Motor neuron (in vitro differentiated cells): ENCODE measurements at regions not wholly inside any gene's neighbourhood (a gene's known extent, or its start where the extent isn't known, plus 50 kb on each side); places are given as distances from the start of the nearest gene placed in this dataset.
"Not testable (repeated sequence)": the region's sequence is repeated elsewhere in the genome, so short reads cannot be mapped to it uniquely, and the experiment has no call there.

Experiments
- ATAC-seq, 8 experiments: fragments of 200-7000 bp; cut with Tn5 transposase; replicated peaks in 6 of 8; 2 replicates each; pipeline ENCODE4 v1.8.0; 2021; ENCODE audit warnings: mild to moderate bottlenecking in 8 of 8, moderate library complexity in 8 of 8
- H3K27ac ChIP-seq, 2 donors: fragments of 250-450 bp; sonication (Bioruptor Pico); 2 replicates each; pipeline ENCODE4 v1.9.0; 2021; ENCODE audit warnings: antibody characterized with exemption in 2 of 2, mild to moderate bottlenecking in 2 of 2, moderate library complexity in 1 of 2
- H3K4me1 ChIP-seq, 2 donors: fragments of 250-450 bp; sonication (Bioruptor Pico); replicated peaks in 1 of 2; 2 replicates each; pipeline ENCODE4 v1.6.1; 2021; ENCODE audit warnings: antibody characterized with exemption in 2 of 2, mild to moderate bottlenecking in 2 of 2, moderate library complexity in 1 of 2
- H3K4me3 ChIP-seq, 5 donors: fragments of 250-450 bp; sonication (Bioruptor Pico); 2 replicates each; pipeline ENCODE4 v1.9.0; 2021; ENCODE audit warnings: antibody characterized with exemption in 5 of 5, mild to moderate bottlenecking in 5 of 5, moderate library complexity in 4 of 5
- WGBS, 10 experiments: fragments of 450-650 bp; shearing (Covaris generic); methylation state at CpG; one replicate each; pipeline ENCODE4 v1.0.0; 2022; 5-methylcytosine and 5-hydroxymethylcytosine counted together
- in situ Hi-C, 9 experiments: fragments of 400-800 bp; cut with MboI; loops; one replicate each; pipeline ENCODE4 v1.15.0; 2021; ENCODE audit warnings: low sequenced_read_pairs in 9 of 9, low pct_unique_long_range_greater_than_20kb in 2 of 9; ENCODE audit not compliant: unreplicated experiment in 9 of 9

DNA sequence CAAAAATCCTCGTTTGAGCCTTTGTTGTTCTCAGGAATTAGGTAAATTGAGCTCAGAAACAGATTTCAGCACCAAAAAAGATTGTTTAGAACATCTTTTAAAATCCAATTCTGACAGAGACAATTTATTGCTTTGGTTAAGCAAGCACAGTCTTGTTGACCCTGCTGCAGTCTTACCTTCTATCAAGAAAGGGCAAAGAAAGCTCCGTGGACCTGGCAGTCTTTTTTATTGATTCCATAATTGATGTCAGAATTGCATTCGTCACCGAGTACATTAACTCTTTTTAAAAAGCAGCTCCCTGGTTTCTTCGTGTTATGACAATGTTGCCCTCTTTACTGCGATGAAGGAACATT, 334.8 kb downstream of the FGFR2 start:
- Histone ChIP-seq H3K4me1 (peaks cover 13% of the 10 kb centered on the region in 2 donors), H3K27ac (no peak overlapping the region), H3K4me3 (no peak overlapping the region)
- peak in 2 of 8 experiments; percentile 29 to 63 for ATAC-seq
- 11 to 93% (median 71%) methylated on average over 3 to 6 of the region's 6 CpGs; no CpG with 5 or more reads in 1 of the 10 experiments for WGBS, 10 experiments
- in situ Hi-C loops: no loop called here

DNA sequence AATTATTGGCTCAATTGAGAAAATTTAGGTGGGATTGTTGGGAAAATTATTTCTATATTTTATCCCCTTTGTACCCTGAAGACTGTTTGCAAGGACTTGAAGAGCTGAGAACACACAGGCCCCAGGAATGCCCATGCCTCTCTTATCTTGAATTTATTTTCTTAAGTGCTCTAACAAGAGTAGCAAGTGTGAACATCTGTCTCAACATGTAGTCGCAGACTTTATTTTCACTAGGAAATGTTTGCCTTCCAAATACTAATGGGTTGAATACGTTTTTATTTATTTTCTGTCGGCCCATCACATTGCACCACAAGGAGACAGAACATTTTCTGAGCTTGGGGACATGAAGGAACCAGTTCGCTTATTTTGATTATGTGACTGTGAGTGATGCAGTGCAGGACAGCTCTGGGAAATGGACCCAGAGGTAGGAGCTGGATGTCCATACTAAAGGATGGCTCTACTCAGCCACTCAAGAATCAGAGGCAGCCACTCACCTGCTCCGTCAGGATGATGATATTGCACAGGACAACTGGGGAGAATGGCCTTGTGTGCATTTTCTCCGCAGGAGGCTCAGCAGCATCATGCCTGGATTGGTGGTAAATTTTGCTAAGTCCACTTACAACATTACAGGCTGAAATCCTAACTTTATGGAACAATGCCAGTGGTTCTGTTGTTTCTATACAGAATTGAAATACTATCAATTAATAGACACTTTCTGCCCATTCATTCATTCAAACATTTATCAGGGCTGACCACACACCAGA, 332.7 kb downstream of the FGFR2 start:
- no peak for ATAC-seq
- Histone ChIP-seq H3K4me3 (no peak overlapping the region), H3K27ac (no peak overlapping the region), H3K4me1 (peaks cover 13% of the 10 kb centered on the region in 2 donors)
- in situ Hi-C loops: no loop called here
- 10 to 100% (median 75%) methylated on average over 1 to 6 of the region's 6 CpGs for WGBS, 10 experiments

DNA sequence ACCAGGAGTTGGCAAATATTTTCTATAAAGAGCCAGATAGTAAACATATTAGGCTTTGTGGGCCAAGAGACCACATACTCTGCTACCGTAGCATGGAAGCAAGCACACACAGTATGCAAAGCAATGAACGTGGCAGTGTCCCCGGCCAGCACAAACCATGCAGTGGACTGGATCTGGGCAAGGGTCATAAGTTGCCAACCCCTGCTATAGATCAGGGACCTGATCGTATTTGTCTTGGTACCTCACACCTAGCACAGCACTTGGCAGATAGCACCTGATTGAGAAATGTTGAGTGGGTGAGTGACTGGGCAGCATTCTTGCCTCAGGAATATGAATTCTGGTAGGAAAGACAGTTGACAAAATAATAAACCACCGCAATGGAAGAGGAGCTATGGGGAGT, 331.9 kb downstream of the FGFR2 start:
- 22 to 100% (median 73%) methylated on average over 1 to 5 of the region's 5 CpGs; no CpG with 5 or more reads in 3 of the 10 experiments for WGBS, 10 experiments
- in situ Hi-C loops: no loop called here
- peaks cover 13% of the 10 kb centered on the region in 2 donors for H3K4me1 ChIP-seq
- H3K4me3 ChIP-seq: no peak overlapping the region
- H3K27ac ChIP-seq: no peak overlapping the region
- ATAC-seq: peak in 1 of 8 experiments; percentile 9

DNA sequence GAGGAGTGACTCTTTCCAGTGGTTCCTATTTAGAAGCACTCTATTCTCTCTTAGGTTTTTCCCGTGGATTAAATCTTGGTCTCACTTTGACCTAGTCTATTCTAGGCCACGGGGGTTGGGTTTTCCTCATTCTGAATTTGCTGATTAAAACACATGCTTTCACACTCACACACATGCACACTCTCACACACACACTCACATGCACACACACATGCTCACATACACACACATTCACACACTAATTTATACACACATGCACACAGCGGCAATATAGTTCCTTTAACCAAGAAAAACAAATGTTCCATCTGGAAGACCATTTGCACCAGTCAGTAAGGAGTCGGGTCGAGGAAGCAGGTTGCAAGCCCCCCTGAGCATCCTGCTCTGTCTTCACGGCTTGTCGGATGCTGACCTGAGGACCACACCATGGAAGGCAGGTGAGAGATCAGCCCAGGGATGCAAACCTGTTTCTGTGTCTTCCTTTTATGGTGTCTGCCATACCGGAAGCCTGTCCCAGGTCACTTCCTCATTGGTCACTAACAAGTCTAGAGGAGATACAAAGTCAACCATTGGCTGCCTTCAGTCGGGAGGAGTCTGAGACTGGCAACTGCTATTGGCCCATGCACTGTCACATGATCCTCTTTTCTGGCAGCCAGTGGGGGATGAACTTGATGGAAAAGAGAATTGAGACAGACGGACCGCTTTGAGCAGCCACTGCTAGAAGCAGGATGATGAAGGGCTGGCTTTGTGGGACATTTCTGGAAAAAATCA, 330.8 kb downstream of the FGFR2 start:
- H3K27ac ChIP-seq: no peak overlapping the region
- no peak for ATAC-seq
- in situ Hi-C loops: no loop called here
- WGBS, 10 experiments: 26 to 95% (median 87%) methylated on average over 2 to 11 of the region's 11 CpGs
- H3K4me3 ChIP-seq: no peak overlapping the region
- H3K4me1 ChIP-seq: peaks cover 13% of the 10 kb centered on the region in 2 donors

DNA sequence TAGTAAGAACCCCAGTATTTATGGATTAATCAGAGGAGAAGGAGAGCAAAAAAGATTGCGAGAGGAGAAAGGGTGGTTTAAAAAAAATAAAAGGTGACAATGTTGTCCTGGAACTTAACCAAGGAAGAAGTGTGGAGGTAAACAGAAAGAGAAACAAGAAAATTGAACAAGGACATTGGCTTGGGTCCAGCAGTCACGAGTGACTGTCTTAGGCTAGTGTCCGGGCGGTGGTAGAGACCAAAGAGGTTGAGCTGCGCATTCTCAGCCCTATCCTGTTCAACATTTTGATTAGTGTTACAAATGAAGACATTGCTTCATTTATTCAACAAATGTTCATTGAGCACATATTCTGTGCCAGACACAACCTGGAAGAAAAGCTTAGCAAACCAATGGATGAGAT, 329.9 kb downstream of the FGFR2 start:
- no peak for ATAC-seq
- Histone ChIP-seq H3K4me1 (peaks cover 3 to 4% of the 10 kb centered on the region in 2 donors), H3K4me3 (no peak overlapping the region), H3K27ac (no peak overlapping the region)
- WGBS, 10 experiments: 34 to 100% (median 92%) methylated on average over 1 to 5 of the region's 5 CpGs; no CpG with 5 or more reads in 2 of the 10 experiments
- in situ Hi-C loops: no loop called here

DNA sequence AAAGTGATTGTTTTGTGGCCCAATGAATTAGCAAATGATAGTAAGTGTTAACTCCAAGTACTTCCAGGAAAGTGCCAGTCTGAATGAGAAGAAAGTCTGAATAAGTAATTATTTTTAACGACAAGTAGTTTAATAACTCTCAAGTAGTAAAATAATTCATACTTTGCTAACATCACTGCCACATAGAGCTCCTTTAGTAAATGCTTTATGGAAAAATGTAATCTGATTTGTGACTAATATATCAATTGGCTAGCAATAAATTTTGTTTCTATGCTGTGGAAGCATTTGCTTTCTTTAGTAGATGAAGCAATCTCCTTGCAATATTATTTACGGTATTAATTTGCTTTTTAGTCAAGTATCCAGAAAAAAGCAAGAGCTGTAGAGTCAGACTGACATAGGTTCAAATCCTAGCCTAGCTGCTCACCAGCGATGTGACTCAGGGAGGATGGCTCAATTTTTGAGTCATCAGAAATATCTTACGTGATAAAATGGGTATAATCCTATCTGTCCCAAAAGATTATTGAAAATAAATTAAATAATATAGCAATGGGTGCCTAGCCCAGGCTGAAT, 329.3 kb downstream of the FGFR2 start:
- Histone ChIP-seq H3K4me3 (no peak overlapping the region), H3K4me1 (peaks cover 0 to 1% of the 10 kb centered on the region in 2 donors), H3K27ac (no peak overlapping the region)
- in situ Hi-C loops: no loop called here
- ATAC-seq: peak in 4 of 8 experiments; percentile 34 to 79 (median 72)
- 18 to 92% (median 77%) methylated on average over 2 to 4 of the region's 4 CpGs for WGBS, 10 experiments

DNA sequence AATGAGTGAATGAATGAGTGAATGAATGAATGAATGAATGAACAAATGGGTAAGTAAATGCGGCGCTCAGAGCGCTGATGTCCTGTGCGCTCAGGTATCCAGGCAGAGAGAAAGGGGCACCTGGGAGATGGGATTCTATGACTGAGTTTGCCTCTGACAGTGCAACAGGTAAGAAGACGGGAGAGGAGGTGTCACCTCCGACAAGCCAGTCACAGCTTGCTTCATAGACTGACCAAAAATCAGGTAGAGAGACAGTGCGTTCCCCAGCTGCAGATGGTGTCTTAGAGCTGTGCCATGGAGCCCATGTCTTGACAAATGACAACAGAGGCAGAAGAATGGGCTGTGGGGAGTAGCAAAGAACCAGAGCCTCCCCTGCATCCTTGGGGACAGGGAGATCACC, 327.3 kb downstream of the FGFR2 start:
- no peak overlapping the region for H3K27ac ChIP-seq
- ATAC-seq: no peak
- 37 to 100% (median 86%) methylated on average over 1 to 7 of the region's 7 CpGs; no CpG with 5 or more reads in 2 of the 10 experiments for WGBS, 10 experiments
- no peak overlapping the region for H3K4me3 ChIP-seq
- in situ Hi-C loops: no loop called here
- H3K4me1 ChIP-seq: no peaks in the 10 kb centered on the region

DNA sequence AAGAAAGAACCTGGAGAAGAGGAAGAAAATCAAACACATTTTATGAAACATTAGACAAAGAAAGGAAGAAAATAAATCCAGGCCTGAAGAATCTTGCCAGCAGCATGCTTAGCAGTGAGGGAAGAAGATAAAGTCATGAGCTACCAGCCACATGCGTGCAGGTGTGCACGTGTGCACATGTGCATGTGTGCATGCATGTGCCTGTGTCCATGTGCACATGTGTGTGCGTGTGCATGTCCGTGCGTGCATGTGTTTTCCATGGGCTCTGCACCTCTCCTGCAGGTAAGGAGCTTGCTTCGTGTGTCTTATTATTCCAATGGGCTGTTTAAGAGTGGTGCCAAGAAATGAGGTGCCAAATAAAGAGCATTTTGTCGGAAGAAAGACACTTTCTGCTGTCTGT, 322.2 kb downstream of the FGFR2 start:
- in situ Hi-C loops: no loop called here
- ATAC-seq: no peak
- H3K4me3 ChIP-seq: no peak overlapping the region
- no peaks in the 10 kb centered on the region for H3K4me1 ChIP-seq
- 0 to 100% (median 83%) methylated on average over 1 to 4 of the region's 7 CpGs; no CpG with 5 or more reads in 3 of the 10 experiments for WGBS, 10 experiments
- H3K27ac ChIP-seq: no peak overlapping the region

DNA sequence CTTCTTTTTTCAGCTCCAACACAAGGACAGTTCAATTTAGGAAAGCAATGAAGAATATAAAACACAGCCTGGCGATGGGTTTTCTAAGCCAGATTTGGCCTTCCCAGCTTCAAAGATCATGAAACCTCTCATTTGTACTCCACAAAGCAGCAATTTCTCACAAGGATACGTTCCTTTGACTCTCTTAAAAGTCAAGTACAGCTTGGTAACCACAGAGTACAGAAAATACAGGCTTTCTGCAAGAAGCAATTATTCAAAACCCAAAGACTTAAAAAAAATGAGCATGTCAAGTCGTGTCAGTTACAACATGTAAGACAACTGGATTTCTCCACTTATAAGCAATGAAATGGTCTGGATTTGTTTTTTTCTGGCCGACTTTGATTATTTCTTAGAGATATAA, 321.4 kb downstream of the FGFR2 start:
- ATAC-seq: no peak
- in situ Hi-C loops: no loop called here
- no peak overlapping the region for H3K4me3 ChIP-seq
- 4 to 100% (median 83%) methylated on average over 1 to 4 of the region's 4 CpGs; no CpG with 5 or more reads in 1 of the 10 experiments for WGBS, 10 experiments
- no peaks in the 10 kb centered on the region for H3K4me1 ChIP-seq
- no peak overlapping the region for H3K27ac ChIP-seq

DNA sequence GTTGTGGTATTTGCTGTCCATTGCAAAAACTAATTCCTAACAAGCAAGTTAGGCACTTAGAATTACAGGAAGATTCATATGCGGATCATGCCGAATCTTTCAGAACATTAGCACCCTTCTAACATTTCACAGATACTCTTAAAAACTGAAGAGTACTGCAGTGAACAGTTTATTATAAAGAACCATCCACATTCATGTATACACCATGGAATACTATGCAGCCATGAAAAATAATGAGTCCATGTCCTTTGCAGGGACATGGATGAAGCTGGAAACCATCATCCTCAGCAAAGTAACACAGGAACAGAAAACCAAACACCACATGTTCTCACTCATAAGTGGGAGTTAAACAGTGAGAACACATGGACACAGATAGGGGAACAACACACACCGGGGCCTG, 319.9 kb downstream of the FGFR2 start:
- in situ Hi-C loops, H3K4me3 ChIP-seq, H3K27ac ChIP-seq, H3K4me1 ChIP-seq, ATAC-seq: not testable (repeated sequence)
- WGBS, 10 experiments: 93 to 100% (median 100%) methylated on average over 1 to 3 of the region's 3 CpGs; no CpG with 5 or more reads in 3 of the 10 experiments

DNA sequence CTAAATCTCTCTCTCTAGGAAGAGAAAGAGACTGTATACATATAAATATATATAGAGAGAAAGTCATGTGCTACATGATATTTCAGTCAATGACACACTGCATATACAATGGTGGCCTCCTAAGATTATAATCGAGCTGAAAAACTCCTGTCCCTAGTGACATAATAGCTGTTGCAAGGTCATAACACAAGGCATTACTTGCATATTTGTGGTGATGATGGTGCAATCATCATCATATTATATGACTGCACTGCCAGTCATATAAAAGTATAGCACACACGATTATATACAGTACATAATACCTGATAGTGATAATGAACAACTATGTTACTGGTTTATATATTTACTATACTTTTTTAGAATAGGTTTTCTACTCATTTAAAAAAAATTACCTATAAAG, 316.7 kb downstream of the FGFR2 start:
- in situ Hi-C loops: no loop called here

DNA sequence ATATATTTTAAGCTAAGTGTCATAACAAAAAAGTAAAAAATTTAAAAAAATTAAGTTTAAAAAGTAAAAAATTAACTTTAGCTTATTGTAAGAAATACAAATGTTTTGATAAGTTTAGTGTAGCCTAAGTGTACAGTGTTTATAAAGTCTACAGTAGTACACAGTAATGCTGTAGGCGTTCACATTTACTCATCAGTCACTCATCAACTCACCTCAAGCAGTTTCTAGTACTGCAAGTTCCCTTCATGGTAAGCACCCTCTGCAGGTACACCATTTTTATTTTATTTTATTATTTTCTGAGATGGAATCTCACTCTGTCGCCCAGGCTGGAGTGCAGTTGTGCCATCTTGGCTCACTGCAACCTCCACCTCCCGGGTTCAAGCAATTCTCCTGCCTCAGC, 316.0 kb downstream of the FGFR2 start:
- in situ Hi-C loops: no loop called here
- WGBS, 10 experiments: 13 to 100% (median 92%) methylated on average over 1 to 3 of the region's 3 CpGs; no CpG with 5 or more reads in 2 of the 10 experiments
- Histone ChIP-seq H3K27ac (no peak overlapping the region), H3K4me3 (no peak overlapping the region), H3K4me1 (no peaks in the 10 kb centered on the region)
- ATAC-seq: no peak

More for the DNA sequence above, 316.7 kb downstream of the FGFR2 start:
- Histone ChIP-seq H3K4me1 (no peaks in the 10 kb centered on the region), H3K27ac (no peak overlapping the region), H3K4me3 (no peak overlapping the region)
- ATAC-seq: no peak
- 0 to 92% (median 50%) methylated on average over 1 to 2 of the region's 2 CpGs; no CpG with 5 or more reads in 3 of the 10 experiments for WGBS, 10 experiments

DNA sequence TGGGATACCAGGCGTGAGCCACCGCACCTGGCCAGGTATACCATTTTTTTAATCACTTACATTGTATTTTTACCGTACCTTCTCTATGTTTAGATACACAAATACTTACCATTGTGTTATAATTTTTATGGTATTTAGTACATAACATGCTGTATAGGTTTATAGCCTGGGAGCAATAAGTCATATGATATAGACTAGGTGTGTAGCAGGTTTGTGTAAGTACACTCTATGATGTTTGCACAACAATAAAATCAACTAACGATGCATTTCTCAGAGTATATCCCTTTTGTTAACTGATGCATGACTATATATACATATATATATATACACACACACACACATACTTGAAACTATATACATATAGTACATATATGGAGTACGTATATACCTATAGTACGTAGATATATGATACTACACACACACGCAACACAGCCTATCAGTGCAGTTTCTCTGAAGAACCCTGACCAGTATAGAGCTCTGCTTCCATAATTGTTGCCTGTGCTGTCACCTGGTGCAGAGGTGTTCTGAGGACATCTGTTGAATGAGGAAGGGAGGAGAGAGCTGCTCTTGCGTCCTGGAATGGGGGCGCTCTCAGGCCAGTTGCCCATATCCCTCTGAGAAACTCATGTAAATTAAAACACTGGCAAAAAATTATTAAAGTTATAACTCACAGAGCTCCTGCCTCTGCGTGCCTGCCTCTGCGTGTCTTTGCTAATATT, 315.3 kb downstream of the FGFR2 start:
- in situ Hi-C loops: no loop called here
- H3K4me3 ChIP-seq: no peak overlapping the region
- WGBS, 10 experiments: 45 to 98% (median 90%) methylated on average over 2 to 8 of the region's 11 CpGs; no CpG with 5 or more reads in 3 of the 10 experiments
- ATAC-seq: no peak
- no peaks in the 10 kb centered on the region for H3K4me1 ChIP-seq
- H3K27ac ChIP-seq: no peak overlapping the region
